H1 (cell line): ENCODE measurements at regions not wholly inside any gene's neighbourhood (a gene's known extent, or its start where the extent isn't known, plus 50 kb on each side); places are given as distances from the start of the nearest gene placed in this dataset.

Source experiments
- MAX ChIP-seq: IDR thresholded peaks from 2 replicates; pipeline ENCODE4 v1.6.1; 2012; ENCODE audit warnings: inconsistent platforms
- TBP ChIP-seq: IDR thresholded peaks from 2 replicates; pipeline ENCODE4 v1.6.1; 2011; ENCODE audit warnings: low read depth, low read length, improper control_type of control experiment

- no peak for TF ChIP-seq MAX
- TF ChIP-seq TBP, result no peak
These were observed 55.5 kb upstream of the AGTR1 start (continued) for GRCh38 chr3:148642214-148642613.
